Body of pancreas (tissue), 4 donors: ENCODE measurements at regions not wholly inside any gene's neighbourhood (a gene's known extent, or its start where the extent isn't known, plus 50 kb on each side); places are given as distances from the start of the nearest gene placed in this dataset.
"Not testable (repeated sequence)": the region's sequence is repeated elsewhere in the genome, so short reads cannot be mapped to it uniquely, and the experiment has no call there.

ENCODE experiments used
- ATAC-seq: fragments of 150-250 bp; one replicate; pipeline ENCODE4 v1.9.1; 2016
- DNase-seq, 4 donors: peaks; one replicate each; pipeline ENCODE4 v3.0.0-alpha.2; 2019
- H3K27ac ChIP-seq, 4 donors: fragments of 200-600 bp; sonication (generic); 1 replicate in 3 of 4; 2 replicates in 1 of 4; pipeline versions ENCODE4 v1.5.1 to v1.6.1; 2016 to 2019; ENCODE audit warnings: mild to moderate bottlenecking in 1 of 4, mixed read lengths in 1 of 4, moderate library complexity in 1 of 4
- H3K27me3 ChIP-seq, 2 donors: fragments of 200-600 bp; sonication (generic); one replicate each; pipeline ENCODE4 v1.6.0; 2016; ENCODE audit warnings: mild to moderate bottlenecking in 1 of 2
- H3K36me3 ChIP-seq, 2 donors: fragments of 200-600 bp; sonication (generic); replicated peaks in 1 of 2; 2 replicates each; pipeline ENCODE4 v1.5.1; 2016; ENCODE audit warnings: low read depth in 2 of 2; ENCODE audit not compliant: insufficient read depth in 1 of 2
- H3K4me1 ChIP-seq: fragments of 200-600 bp; sonication (generic); one replicate; pipeline ENCODE4 v1.6.0; 2016
- H3K4me3 ChIP-seq, 2 donors: fragments of 200-600 bp; sonication (generic); 1 replicate in 1 of 2; 2 replicates in 1 of 2; pipeline ENCODE4 v1.5.1; 2016 to 2019
- H3K9me3 ChIP-seq, 3 donors: fragments of 200-600 bp; sonication (generic); 1 replicate in 2 of 3; 2 replicates in 1 of 3; pipeline ENCODE4 v1.5.1; 2016
- CTCF ChIP-seq, 7 experiments: fragments of 450-650 bp in 4 of 7; fragments of 200-600 bp in 3 of 7; sonication (generic) in 3 of 7; IDR thresholded peaks; one replicate each; pipeline ENCODE4 v1.5.1; 2016 to 2019; ENCODE audit warnings: antibody characterized with exemption in 7 of 7
- POLR2A ChIP-seq, 3 donors: fragments of 450-650 bp; IDR thresholded peaks; one replicate each; pipeline ENCODE4 v1.6.1; 2016; ENCODE audit warnings: antibody characterized with exemption in 3 of 3, mild to moderate bottlenecking in 2 of 3
- WGBS, 2 donors: methylation state at CpG; one replicate each; pipeline ENCODE4 v1.1.5; 2017; 5-methylcytosine and 5-hydroxymethylcytosine counted together
- intact Hi-C: fragments of 100-400 bp; cut with DNase I; formaldehyde crosslinking; loops from one replicate; pipeline ENCODE4 v1.15.1; 2023

DNA sequence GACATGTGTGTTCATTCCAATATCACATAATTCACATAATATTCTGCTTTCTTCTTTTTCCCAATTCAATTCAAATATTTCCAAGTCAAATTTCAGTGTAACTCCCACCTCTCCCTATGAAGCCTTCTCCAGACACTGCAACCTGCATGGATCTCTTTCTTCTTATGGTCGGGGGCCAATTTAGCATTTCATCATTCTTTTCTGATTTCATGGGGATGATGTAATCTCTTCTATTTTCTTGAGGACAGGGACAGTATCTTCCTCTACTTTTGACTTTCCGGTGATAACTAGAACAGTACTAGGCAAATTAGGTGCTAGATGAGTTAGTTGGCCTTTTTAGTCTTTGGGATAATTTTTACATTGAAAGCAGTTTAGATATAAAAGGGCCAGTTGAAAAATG is 92.7 kb downstream of the CARTPT start:
- H3K36me3 ChIP-seq: no peaks in the 10 kb centered on the region
- TF ChIP-seq CTCF (IDR thresholded peaks at IDR 0.05) (no peak), POLR2A (IDR thresholded peaks at IDR 0.05) (no peak)
- H3K27ac ChIP-seq: no peak overlapping the region
- intact Hi-C loops: no loop called here
- no peaks in the 10 kb centered on the region for H3K4me1 ChIP-seq
- ATAC-seq: no peak
- 89 to 93% methylated on average over 2 of the region's 2 CpGs for WGBS, 2 donors
- H3K27me3 ChIP-seq: no peaks in the 10 kb centered on the region
- no peaks in the 10 kb centered on the region for H3K9me3 ChIP-seq
- DNase-seq: no peak
- no peak overlapping the region for H3K4me3 ChIP-seq

- Histone ChIP-seq H3K36me3 (no peaks in the 10 kb centered on the region), H3K27ac (no peak overlapping the region), H3K4me1 (no peaks in the 10 kb centered on the region), H3K4me3 (no peak overlapping the region), H3K27me3 (no peaks in the 10 kb centered on the region), H3K9me3 (no peaks in the 10 kb centered on the region)
- ATAC-seq (no peak), DNase-seq (no peak)
- no peak for TF ChIP-seq POLR2A (IDR thresholded peaks at IDR 0.05)
- no peak for TF ChIP-seq CTCF (IDR thresholded peaks at IDR 0.05)
- WGBS, 2 donors: 75 to 92% methylated on average over 4 of the region's 4 CpGs
- intact Hi-C loops: no loop called here
These were observed 97.2 kb downstream of the CARTPT start for GRCh38 chr5:71816307-71816706.

- no peak for DNase-seq
- WGBS, 2 donors: 63 to 69% methylated on average over 7 of the region's 7 CpGs
- Histone ChIP-seq H3K4me1 (no peaks in the 10 kb centered on the region), H3K27ac (no peak overlapping the region), H3K36me3 (no peaks in the 10 kb centered on the region), H3K4me3 (no peak overlapping the region), H3K27me3 (no peaks in the 10 kb centered on the region), H3K9me3 (no peaks in the 10 kb centered on the region)
- ATAC-seq: no peak
- TF ChIP-seq POLR2A (IDR thresholded peaks at IDR 0.05): no peak
- no peak for TF ChIP-seq CTCF (IDR thresholded peaks at IDR 0.05)
- intact Hi-C loops: no loop called here
These were observed 98.8 kb downstream of the CARTPT start for GRCh38 chr5:71817891-71818290.

- no peaks in the 10 kb centered on the region for H3K9me3 ChIP-seq
- no peak for TF ChIP-seq POLR2A (IDR thresholded peaks at IDR 0.05)
- no peak for TF ChIP-seq CTCF (IDR thresholded peaks at IDR 0.05)
- H3K4me3 ChIP-seq: no peak overlapping the region
- intact Hi-C loops: no loop called here
- ATAC-seq (no peak), DNase-seq (no peak)
- no peak overlapping the region for H3K27ac ChIP-seq
- WGBS, 2 donors: 71 to 88% methylated on average over 1 of the region's 1 CpG
- no peaks in the 10 kb centered on the region for H3K4me1 ChIP-seq
- no peaks in the 10 kb centered on the region for H3K36me3 ChIP-seq
- no peaks in the 10 kb centered on the region for H3K27me3 ChIP-seq
These were observed 102.0 kb downstream of the CARTPT start for GRCh38 chr5:71821029-71821428.

GRCh38 chr5:71822065-71822464 is 103.0 kb downstream of the CARTPT start:
- H3K9me3 ChIP-seq, H3K4me1 ChIP-seq, H3K36me3 ChIP-seq, H3K27ac ChIP-seq, DNase-seq, H3K27me3 ChIP-seq, intact Hi-C loops, ATAC-seq, H3K4me3 ChIP-seq: not testable (repeated sequence)
